Activated CD4-positive, alpha-beta T cell treated with anti-CD3 and anti-CD28 coated beads, Interleukin-2, amount 50 U/mL, for 16 hours (primary cell): ENCODE measurements at regions not wholly inside any gene's neighbourhood (a gene's known extent, or its start where the extent isn't known, plus 50 kb on each side); places are given as distances from the start of the nearest gene placed in this dataset.
A peak's percentile ranks its signal among the peaks of the same experiment; 100 is the strongest.

Experiments
- DNase-seq: peaks from one replicate; pipeline ENCODE4 v3.0.0-alpha.2; 2020

DNA sequence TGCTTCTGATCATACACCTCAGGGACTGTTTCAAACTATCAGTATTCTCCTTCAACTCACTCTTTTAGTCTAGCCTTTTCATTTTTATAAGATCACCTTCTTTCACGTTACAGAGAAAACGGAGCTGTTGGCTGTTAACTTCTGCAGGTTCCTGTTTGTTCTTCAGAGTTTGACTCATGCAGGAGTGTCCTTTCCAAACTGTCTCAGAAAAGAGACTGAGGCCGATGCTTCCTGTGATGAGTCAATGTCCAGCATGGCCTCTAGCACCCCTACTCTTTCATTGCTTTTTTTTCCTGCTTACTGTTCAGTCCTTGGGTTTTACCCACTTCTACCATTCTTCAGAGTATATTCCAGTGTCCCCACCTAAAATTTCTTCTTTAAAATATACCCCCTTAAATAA, 240.8 kb upstream of the RGPD4 start:
- no peak for DNase-seq

DNA sequence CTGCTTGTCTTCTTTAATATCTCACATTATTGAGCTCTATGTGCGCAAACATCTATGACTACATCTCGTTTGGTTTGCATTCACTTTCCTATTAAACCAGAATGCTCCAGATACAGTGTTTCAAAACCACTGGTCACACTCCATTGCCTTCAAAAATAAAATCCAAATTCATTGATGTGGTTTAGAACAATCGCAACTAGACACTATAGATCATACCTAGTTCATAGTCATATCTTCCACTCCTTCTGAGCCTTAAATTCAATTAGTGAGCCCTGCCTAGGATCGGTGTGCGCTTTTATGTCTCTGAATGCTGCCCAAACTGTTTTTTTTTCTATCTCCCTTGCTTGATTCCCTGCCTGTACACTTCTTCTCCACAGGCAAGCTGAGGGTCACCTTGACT, 238.5 kb upstream of the RGPD4 start:
- DNase-seq = no peak

DNA sequence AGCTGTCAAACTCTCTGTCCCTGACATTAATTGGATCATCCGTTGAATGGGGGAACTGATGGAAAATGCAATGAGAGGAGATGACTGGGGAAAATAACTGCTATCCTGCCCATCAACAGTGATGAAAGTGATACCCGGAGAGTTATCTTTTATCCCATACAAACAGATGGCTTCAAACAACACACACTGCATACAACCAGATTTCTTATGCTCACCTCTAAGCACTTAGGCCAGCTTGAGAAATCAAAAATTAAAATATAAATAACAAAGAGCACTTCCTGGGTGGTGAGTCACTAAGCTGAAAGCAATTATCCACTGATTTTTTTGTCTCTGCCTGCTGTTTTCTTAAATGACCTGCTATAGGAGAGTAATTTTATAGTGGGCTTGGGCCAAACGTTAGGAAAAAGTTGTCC, 237.6 kb upstream of the RGPD4 start:
- DNase-seq = no peak

DNA sequence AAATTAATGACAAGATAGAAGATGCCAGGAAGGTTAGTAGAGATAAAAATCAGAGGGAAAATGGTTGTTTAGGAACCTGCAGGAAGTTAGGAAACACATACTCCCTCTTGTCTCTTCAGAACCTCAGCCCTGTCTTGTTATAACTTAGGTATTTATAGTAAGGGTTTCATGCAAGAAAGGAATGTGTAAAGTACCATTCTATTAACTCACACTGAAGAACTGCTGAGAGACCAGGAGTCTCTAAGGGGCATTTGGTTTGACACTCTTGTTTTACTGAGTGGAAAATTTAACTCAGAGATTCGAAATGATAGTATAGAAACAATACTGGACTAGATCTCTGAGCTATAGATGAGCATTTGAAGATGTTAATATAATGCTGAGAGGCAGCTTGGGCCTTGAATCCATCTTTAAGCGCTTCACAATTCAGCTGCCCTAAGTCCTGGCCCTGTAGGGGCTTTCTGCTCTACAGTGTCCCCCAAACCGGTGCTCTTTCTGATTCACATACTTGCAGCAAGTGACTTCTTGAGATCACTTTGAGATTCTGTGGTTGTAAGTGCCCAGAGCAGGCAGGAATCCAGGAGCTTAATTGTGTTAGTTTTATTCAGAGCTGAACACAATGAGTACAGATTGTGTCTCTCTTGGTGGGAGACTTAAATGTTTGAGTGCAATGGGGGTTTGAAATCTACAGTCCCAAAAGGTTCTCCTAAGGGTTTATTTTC, 235.0 kb upstream of the RGPD4 start:
- DNase-seq = no peak

DNA sequence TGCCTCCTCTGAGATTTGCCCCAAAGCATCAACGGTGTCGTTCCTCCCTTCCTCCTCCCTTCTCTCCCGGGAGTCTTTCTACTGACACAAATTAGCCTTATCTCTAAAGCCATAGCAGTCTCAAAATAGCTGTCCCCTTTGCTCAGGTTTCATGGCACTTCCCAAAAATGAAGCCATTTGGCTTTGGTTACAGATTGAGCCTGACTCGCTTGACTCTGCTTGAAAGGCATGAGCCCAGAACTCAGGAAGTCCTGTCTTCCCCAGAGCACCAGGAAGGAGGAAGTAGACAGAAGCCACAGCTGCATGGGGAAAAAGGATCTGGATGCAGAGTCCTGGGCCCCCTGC, 234.4 kb upstream of the RGPD4 start:
- DNase-seq = no peak

DNA sequence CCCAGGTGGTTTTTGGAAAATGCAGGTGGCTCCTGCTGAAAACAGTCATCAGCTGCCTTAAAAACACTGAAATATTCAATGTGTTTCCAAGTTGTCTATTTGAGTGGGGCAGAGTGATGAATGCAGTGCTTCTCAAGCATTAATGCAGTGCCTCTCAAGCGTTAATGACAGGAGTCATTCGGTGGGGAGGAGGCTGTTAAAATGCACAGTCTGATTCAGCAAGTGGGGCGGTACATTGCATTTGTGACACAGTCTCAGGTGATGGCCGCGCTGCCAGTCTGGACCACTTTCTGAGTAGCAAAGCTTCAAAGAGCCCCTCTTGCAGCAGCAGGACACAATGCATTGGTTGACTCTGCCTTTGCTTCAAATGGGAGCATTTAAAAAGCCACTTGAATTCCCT, 231.4 kb upstream of the RGPD4 start:
- DNase-seq = no peak

DNA sequence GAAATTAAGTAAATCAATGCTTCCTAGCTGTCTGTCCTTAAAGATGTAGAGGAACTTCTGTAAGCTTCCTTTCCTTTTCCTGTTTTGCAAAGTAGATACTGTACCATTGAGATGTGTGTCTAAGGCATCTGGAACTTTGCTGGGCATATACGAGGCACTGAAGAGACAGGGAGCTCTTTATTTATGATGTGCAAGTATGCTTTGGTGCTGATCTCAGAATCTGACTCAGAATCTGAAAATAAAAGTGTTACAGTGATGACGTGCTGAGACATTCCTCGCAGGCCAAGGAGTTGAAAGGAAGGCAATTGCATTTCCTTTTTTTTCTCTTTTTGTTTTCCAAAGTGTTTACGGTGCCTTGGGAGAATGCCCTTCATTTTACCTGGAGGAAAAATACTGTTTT, 230.9 kb upstream of the RGPD4 start:
- no peak for DNase-seq

DNA sequence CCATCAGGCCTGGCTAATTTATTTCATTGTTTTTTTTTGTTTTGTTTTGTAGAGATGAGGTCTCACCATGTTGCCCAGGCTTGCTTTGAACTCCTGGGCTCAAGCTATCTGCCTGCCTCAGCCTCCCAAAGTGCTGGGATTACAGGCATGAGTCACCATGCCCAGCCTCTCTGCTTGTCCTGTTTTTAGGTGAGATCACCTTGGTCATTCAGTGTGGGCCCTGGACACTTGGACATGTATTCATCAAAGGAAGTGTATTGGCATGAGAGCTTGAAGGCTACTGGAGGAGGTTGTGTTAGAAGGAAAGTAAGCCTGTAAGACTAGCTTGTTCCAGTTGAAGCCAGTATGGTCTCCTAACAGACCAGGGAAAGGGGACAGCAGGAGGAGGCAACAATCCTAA, 229.2 kb upstream of the RGPD4 start:
- no peak for DNase-seq

DNA sequence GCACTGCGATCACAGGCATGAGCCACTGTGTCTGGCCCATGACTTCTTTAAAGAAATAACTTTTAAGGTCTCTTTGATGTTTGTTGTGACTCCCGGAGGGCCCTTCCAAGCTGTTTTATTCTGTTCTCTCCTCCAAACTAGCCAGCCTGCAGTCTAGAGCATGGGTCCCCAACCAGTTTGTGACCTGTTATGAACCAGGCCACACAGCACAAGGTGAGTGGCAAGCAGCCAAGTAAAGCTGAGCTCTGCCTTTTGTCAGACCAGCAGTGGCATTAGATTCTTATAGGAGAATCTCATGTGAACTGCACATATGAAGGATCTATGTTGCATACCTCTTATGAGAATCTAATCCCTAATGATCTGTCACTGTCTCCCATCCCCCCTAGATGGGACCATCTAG, 223.9 kb upstream of the RGPD4 start:
- no peak for DNase-seq

DNA sequence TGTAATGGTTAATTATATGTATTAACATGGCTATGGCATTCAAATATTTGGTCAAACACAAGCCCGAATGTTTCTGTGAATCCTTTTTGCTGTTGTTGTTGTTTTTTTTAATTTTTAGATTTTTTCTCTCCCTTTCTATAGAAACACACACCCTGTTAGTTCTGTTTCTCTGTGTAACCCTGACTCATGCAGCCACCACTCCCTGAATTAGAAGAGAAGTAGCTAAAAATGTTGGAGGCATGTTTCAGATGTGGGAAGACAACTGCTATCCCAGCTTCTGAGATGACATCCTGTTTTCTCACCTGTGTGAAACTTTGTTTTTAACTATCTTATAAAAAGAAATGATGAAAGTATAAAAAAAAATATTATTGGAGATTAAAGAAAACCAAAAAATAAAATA, 219.6 kb upstream of the RGPD4 start:
- DNase-seq = no peak

DNA sequence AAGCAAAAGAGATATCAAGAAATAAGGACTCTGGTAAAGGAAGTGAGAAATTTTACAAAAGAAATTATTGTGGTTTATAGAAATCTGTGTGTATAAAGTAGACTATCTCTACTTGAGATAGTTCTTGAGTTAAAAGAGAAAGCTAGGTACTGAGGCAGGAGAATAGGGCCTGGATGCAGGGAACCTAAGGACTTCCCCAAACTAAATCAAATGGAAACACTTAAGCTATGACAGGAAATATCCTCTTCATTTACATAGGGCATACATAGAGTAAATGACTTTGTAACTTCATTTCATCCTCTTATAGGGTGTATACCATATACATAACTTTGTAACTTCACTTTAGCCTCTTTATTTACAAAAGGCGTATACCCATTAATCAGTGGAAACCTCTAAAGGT, 219.2 kb upstream of the RGPD4 start:
- no peak for DNase-seq

DNA sequence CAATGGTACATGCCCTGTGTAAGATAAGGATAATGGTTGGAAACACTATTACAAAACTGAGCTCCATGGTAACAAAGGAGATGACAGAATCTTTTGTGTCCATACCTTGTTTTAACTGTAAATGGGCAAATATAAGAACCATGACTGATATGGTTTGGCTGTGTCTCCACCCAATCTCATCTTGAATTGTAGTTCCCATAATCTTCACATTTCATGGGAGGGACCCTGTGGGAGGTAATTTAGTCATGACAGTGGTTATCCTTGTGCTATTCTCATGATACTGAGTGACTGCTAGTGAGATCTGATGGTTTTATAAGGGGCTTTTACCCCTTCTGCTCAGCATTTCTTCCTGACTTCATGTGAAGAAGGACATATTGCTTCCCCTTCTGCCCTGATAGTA, 211.7 kb upstream of the RGPD4 start:
- no peak for DNase-seq

DNA sequence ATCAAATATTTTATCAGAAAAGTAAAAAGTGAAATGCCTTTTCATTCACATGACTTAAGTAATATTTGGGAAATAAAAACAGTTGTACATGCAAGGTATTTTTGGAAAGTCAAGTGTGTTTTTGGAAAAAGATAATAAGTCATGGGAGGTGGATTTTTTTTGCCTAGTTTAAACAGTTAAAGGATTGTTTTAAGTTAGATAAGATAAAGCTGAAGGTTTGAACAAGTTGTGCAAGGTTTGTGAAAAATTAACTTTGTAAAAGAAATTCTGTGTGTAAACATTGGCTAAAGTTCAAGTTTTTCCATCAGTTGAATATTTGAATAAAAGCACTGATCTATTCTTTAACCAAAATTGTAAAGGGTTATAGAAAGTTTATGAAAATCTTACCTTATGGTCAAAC, 207.9 kb upstream of the RGPD4 start:
- no peak for DNase-seq

DNA sequence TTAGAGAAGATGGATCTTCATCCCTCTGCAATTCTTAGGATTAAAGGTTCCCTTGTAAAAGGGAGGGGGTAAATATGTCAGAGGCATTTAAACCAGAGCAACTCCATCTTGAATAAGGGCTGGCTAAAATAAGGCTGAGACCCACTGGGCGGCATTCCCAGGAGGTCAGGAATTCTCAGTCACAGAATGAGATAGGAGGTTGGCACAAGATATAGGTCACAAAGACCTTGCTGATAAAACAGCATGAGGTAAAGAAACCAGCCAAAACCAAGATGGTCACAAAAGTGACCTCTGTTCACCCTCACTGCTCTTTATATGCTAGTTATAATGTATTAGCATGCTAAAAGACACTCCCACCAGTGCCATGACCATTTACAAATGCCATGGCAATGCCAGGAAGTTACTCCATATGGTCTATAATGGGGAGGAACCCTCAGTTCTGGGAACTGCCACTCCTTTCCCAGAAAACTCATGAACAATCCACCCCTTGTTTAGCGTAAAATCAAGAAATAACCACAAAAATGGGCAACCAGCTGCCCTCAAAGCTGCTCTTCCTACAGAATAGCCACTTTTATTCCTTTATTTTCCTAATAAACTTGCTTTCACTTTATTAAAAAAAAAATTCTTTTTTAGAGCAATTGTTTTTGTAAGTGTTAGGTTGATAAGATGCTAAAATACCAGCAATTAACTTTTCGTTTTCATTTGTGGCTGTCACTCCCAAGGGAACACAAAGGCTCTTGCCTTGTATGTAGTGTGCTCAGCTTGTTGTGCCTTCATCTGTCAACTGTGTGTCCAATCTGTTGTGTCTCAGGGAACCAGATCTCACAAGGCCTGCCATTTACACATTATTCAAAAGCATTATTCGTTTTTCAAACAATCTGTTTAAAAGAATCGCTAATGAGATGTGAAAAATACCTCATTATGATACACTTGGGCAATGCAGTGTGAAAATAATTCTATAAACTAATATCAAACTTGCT, 205.2 kb upstream of the RGPD4 start:
- DNase-seq = no peak

DNA sequence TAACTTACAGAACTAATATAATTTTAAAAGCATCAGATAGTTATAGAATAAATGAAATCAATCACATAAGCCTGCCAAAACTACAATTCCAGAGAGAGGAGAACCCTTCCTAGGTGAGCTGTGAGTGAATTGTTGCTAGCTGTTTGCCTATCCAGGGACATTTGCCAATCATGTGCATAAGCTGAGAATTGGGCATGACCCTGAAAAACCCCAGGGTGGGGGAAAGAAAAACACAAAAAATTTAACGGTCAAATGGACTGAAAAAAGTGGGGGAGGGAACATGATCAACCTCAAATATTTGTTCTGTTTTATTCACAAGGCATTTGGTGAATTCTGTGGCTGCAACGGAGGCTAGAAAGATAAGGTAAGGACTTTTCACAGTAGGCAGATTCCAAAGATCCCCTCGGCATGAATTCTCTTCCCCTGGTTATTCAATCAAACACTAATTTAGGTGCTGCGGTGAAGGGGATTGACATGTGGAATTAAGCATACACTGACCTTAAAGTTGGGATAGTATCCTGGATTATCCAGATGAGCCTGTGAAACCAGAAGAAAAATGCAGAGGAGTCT, 203.9 kb upstream of the RGPD4 start:
- DNase-seq = no peak

DNA sequence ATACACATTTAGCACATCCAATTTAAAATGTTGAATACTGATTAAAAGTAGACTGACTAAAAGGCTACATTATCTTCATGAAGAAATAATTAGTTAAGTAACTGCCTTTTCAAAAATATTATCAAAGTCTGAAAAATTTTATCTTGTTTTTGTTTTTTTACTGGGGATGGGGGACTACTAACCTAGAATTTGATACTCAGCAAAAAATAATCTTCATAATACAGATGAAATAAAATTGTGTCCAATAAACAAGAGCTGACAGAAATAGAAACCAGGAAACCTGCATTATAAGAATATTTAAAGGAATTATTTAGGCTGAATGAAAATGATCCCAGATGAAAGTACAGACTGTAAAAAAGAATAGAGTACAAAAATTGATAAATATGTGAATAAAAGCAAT, 200.7 kb upstream of the RGPD4 start:
- no peak for DNase-seq

DNA sequence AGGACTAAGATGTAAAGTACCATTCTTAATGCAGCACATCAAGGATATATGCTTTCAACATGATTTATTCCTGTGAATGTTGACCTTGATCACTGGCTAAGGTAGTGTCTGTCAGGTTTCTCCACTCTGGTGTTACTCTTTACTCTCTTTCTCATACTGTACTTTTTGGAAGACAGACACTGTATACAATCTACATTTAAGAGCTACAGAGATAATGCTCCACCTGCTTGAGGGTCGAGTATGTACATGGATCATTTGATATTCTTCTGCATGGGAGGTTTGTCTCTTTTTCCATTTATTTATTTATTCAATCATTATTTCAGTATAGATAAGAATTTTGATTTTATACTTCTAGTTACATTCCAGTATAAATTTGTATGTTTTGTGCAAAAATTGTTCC, 199.5 kb upstream of the RGPD4 start:
- DNase-seq = no peak

DNA sequence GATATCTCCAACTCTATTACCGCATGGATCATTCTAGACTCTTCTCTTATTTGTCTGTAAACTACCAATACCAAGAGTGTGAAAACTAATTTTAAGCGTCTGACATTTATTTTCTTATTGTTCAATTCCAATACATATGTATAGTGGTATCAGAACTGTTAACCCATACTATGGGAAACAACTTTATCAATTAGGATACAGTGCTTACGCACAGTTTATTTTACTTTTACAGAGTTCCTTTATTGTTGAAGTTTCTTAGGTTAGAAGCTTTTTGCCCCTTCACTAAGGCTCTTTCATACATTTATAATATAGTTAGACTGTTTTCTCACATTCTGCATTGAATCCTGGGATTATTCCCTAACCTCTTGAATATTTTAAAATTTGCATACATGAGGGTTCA, 198.8 kb upstream of the RGPD4 start:
- DNase-seq = no peak

DNA sequence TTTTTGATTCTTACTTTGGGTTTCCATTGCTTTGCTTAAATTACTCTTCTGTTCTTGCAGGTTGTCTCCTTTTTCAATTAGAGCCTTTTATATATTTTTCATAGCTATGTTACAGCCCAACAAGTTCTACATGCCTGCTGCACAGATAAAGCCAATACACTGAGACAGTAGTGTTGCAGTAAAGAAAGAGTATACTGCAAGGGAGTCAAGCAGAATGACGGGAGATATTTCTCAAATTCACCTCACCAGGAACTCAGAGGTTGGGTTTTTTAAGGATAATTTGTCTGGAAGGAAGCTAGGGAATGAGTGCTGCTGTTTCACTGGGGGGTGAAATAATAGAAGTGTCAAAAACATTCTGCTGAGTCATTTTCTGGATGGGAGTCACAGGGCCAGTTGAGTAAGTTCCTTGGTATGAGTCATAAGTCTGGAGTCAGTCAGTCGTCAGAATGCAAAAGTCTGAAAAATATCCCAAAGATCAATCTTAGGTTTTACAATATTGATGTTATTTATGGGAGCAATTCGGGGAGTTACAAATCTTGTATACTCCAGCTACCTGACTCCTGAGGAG, 193.0 kb upstream of the RGPD4 start:
- peak; percentile 7 for DNase-seq

DNA sequence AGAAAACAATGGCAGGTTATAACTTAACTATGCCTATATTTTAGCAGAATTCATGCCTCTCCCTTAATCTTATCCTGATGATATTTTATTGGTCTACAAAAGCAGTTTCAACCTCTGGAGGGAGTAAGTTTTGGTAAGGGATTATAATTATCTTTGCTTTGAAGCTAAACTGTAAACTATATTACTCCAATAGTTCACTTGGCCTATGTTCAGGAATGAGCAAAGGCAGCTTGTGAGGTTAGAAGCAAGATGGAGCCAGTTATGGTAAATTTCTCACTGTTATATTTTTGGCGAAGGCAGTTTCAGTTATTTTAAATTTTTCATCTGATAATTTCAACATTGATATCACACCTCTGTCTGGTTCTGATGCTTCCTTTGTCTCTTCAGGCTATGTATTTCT, 192.5 kb upstream of the RGPD4 start:
- no peak for DNase-seq

DNA sequence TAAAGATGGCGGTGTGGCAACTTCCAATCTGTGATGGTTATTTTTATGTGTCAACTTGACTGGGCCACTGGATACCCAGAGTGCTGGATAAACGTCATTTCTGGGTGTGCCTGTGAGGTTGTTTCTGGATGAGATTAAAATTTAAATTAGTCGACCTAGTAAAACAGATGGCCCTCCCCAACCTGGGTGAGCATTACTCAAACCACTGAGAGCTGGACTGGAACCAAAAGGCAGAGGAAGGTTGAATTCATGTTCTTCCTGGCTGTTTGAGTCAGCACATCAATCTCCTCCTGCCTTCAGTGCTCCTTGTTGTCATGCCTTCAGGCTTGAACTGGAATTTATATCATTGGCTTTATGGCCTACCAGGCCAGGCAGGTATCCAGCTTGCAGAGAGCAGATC, 190.8 kb upstream of the RGPD4 start:
- no peak for DNase-seq

DNA sequence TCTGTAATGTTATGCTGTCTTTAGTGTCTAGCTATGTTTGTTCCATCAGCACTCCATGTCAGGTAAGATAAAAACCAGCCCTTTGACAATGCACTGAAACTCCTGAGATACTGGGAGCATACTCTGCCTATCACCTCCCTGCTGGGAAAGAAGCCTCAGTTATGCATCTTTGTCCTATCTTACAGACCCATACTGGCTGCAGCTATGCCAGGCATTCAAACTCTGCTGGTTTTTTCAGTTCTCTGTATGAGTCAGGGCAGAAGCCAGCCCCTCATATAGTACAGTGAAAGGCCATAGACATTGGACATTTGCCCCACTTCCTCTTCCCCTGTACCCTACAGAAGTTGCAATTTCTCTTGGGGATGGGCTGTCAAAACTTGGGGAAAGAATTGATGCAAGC, 181.1 kb upstream of the RGPD4 start:
- no peak for DNase-seq

DNA sequence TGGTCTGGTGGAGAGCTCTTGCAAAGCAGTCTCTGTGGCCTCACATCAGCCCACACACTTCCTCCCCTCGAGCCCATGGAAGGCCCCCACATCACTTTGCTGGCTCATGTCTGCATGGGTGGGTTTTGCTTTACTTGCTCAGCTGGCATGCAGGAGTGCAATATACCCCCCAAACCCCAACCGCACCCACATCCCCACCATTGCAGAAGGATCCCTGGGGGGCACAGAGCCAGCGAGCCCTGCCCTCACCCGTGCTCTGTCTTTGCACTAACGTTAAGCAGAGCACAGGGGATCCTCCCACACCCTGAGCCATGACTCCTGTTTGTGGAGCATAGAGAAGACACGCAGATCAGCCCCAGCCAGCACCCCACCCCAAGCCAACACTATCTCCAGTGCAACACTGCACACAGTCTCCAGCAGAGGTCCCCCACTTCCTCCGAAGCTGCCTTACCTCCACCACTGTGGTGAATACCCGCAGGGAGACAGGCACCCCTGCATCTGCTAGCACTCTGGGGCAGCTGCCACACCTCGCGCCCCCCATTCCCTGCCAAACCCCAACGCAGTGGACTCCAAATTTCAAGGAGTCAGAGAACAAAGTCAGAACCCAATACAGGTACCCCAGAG, 177.8 kb upstream of the RGPD4 start:
- no peak for DNase-seq
